GM19240 (cell line): ENCODE measurements at regions not wholly inside any gene's neighbourhood (a gene's known extent, or its start where the extent isn't known, plus 50 kb on each side); places are given as distances from the start of the nearest gene placed in this dataset.

Experiments used
- DNase-seq: peaks from one replicate; pipeline ENCODE4 v3.0.0; 2011; ENCODE audit warnings: low spot score; ENCODE audit not compliant: insufficient read length

GRCh38 chr2:5449867-5450266 is 242.3 kb upstream of the SOX11 start:
- DNase-seq, result no peak

DNA sequence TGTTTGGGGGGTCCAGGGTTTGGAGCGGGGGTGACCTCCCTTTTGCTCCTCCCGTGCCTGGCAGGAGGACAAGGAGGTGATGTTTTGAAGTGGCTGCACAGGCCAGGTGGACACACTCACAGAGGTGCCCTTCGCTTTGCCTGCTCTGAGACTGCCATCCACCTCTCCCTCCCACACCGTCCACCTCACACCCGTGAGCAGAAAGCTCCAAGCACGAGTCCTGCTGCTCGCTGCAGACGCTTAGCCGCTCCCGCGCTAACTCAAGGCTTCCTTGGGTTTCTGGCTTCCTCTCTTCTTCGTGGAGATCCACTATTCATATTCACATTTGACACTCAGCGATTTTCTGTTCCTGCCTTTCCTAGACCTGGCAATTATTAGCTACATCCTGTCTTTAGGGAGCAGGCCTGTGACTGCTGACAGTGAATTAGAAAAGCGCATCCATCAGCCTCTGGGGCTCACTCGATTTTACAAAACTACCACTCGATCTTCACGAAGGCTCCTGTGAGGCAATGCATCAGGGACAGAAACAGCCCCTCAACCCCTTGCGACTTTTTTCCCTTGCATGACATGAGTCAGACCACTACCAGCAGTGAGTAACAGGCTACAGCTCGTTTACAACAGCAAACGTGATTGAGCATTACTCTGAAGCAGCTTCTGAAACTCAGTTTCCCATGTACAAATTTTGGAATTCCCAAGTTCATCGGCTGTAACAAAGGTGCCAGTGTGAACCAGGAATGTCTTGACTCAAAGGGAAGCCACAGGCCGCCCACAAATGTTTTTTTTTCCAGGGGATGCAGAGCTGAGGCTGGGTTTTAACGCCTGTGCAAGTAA is 238.7 kb upstream of the SOX11 start:
- DNase-seq, result no peak

GRCh38 chr2:5454051-5454390 is 238.2 kb upstream of the SOX11 start:
- no peak for DNase-seq

DNA sequence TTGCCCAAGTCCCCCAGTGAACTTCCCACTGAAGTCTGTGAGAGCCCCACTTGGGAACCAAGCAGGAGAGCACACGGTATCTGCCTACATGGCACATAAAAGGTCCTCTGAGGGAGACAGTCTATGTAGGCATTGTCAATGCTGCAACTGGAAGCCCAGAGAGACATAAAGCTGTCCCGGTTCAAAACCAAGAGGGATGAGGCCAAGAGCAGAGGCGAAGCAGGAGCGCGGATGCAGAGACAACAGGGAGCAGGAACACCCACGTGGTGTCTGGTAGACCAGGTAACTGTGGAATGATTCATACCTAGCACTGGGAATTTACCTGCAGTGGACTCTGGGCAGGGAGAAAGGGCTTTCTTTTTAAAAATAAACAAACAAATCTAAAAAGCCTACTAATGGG is 233.1 kb upstream of the SOX11 start:
- DNase-seq, result no peak

GRCh38 chr2:5464657-5465056 is 227.5 kb upstream of the SOX11 start:
- DNase-seq, result no peak

- DNase-seq, result no peak
Observed at GRCh38 chr2:5465859-5466258, 226.3 kb upstream of the SOX11 start.

GRCh38 chr2:5467178-5467905 is 224.8 kb upstream of the SOX11 start:
- DNase-seq, result no peak

- DNase-seq, result no peak
Observed at GRCh38 chr2:5472673-5473072, 219.5 kb upstream of the SOX11 start.

DNA sequence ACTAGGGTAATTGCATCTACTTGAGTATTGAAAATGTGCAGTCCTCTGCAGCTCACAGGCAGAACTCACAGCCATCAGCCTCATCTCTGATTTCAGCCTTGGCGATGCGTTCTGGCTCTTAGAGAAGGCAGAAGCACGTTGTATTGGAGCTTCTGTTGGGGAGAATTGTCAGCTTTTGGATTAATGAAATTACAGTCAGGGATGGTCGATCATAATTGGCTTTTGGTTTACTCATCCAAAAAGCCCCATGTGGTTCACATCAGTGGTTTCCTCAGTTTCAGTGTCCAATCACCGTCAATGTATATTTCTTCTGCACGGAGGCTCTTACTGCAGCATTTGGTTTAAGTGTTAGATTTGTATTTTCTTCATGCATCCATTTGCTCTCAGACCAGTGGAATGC is 218.5 kb upstream of the SOX11 start:
- no peak for DNase-seq

- no peak for DNase-seq
Observed at GRCh38 chr2:5474716-5475115, 217.5 kb upstream of the SOX11 start.

DNA sequence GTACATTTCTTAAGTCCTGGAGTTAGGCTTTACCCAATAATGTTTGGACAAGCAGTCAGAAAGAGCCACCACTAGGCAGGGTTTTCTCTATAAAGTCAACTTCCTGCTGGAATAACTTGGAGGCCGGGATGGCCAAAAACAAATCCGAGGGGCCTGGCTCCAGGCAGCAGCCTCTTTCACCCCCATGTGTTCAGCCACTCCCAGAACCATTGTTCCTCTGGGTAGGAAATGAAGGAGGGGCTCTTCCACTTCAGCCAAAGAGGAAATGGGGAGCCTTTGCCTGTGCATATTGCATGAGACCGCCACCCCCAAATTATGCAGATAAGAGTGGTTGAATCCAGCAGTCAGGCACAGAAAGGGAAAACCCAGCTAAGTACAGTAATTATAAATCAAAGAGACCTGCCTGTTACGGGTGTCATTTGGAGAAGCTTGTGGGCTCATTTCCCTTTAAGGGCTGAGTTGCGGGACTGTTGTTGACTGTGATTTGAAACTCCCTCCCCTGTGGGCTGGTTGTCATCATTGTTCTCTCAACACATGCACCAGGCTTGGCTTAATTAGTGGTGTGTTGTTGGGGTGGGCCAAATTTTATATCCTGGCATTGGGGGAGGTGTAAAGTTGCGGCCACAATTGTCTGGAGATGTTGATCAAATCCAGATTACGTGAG is 212.8 kb upstream of the SOX11 start:
- DNase-seq, result no peak

- DNase-seq, result no peak
Observed at GRCh38 chr2:5482929-5483331, 209.3 kb upstream of the SOX11 start.

DNA sequence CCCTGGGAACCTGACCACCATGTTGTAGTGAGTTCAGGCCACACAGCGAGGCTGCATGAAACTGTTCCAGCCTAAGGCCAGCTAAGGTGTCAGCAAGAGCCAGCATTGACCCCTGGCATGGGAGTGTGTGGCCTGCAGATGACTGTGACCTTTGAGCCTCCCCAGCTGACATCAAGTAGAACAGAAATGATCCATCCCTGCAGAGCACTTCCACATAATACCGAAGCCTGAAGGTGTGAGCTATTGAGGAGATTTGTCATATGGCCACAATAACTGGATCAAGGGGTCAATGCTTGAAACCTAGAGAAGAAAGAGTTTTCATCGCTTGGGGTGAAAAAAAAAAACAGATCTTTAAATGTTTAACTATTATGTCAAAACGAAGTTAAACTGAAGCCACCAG is 207.3 kb upstream of the SOX11 start:
- no peak for DNase-seq

GRCh38 chr2:5491523-5491922 is 200.7 kb upstream of the SOX11 start:
- no peak for DNase-seq

DNA sequence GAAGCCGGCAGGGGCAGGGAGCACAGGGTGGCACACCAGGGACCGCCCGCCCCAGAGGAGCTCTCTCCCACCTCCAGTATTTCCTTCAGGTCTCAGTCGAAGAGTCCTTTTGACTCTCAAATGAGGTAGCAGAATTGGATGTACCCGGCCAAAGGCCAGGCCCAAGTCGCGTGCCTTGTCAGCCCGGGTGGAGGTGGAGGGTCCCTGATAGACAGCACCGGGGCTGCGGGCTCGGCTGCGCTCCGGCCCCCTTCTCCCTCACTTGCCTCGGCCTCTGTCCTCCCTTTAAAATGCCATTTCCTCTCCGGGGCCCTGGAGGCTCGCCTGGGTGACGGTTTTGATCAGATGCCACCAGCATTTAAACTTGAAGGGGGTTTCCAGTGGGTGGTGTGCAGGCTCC is 198.9 kb upstream of the SOX11 start:
- no peak for DNase-seq

DNA sequence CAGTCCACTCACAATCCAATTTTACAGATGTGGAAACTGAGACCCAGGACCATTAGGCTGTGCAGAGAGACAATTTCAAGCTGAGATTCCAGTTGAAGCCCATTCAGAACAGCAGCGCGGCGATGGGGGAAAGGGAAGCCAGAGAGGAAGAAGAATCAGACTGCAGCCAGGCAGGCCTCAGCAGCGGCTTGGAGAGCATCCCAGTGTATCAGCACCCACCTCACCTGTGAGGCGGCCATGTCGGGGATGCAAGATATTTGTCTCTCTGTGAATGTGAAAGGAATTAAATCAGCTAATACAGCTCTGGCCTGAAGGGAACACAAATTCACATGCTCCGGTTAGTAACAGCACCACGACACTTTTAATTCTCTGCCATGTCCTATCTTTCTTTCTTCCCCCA is 198.0 kb upstream of the SOX11 start:
- DNase-seq, result no peak

GRCh38 chr2:5495586-5495985 is 196.6 kb upstream of the SOX11 start:
- no peak for DNase-seq

- DNase-seq, result no peak
Observed at GRCh38 chr2:5497874-5498273, 194.3 kb upstream of the SOX11 start.

DNA sequence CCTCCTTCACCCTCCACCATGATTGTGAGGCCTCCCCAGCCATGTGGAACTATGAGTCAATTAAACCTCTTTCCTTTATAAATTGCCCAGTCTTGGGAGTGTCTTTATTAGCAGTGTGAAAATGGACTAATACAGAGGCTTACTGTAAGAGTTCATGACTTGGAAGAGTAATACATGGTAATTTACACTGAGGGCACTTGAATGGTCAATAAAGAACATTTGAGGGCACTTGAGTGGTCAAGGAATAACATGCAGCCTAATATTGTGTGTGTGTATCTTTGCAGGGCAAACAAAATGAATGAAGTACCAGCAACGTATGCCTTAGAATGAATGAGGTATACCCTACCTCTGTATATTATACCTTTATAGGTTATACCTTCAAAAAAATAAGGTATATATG is 190.4 kb upstream of the SOX11 start:
- DNase-seq, result no peak

DNA sequence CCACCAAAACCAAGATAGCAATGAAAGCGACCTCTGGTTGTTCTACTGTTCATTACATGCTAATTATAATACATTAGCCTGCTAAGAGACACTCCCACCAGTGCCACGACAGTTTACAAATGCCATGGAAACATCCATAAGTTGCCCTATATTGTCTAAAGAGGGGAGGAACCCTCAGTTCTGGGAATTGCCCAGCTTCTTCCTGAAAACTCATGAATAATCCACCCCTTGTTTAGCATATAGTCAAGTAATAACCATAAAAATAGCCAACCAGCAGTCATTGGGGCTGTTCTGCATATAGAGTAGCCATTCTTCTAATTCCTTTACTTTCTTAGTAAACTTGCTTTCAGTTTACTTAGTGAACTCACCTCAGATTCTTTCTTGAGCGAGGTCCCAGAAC is 189.8 kb upstream of the SOX11 start:
- no peak for DNase-seq

GRCh38 chr2:5504756-5505155 is 187.4 kb upstream of the SOX11 start:
- DNase-seq, result no peak

DNA sequence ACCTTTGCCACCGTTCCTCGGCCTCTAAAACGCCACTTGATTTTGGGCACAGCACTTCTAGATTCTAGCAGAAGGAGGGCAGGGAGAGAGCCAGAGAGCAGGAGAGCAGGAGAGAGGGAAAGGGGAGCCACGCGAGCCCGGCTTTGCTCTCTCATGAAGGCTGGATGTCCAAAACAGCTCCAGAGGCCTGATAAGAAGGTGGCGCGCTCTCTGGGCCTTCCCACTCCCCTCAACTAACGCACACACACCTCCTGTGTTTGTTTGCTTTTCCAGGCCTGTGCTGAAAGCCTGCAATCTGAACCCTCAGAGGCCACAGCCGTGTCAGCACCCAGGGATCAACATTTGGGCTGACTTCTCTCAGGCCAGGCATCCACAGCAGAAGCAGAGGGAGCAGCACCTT is 184.8 kb upstream of the SOX11 start:
- DNase-seq, result no peak

GRCh38 chr2:5509362-5509761 is 182.8 kb upstream of the SOX11 start:
- no peak for DNase-seq
